ENCODE measurements at regions not wholly inside any gene's neighbourhood (a gene's known extent, or its start where the extent isn't known, plus 50 kb on each side); places are given as distances from the start of the nearest gene placed in this dataset.

GRCh38 chr5:164354139-164354751 lies 848.8 kb downstream of the MAT2B start:
- Histone ChIP-seq H4K20me1 (ENCODE audit: insufficient read depth, poor library complexity, severe bottlenecking) (no peaks in the 10 kb centered on the region), H3K9me2 (replicated peaks; ENCODE audit: insufficient read depth) (no peaks in the 10 kb centered on the region), H3K4me3 (no peak overlapping the region), H3K36me3 (replicated peaks; ENCODE audit: insufficient read depth, low read depth) (no peaks in the 10 kb centered on the region), H3K27me3 (no peaks in the 10 kb centered on the region), H3K79me2 (no peaks in the 10 kb centered on the region), H3K27ac (peak overlapping the region; percentile 29), H3K9me3 (ENCODE audit: low read depth) (no peaks in the 10 kb centered on the region), H3K4me2 (no peak overlapping the region), H3K4me1 (ENCODE audit: insufficient read depth) (peaks cover 36% of the 10 kb centered on the region), H2AFZ (no peak overlapping the region)
- 68% methylated on average over 7 of the region's 7 CpGs for WGBS (ENCODE audit: low lambda C conversion rate, missing lambda C conversion rate)
- DNase-seq (ENCODE audit: low spot score) = peak; percentile 44
- no peak for TF ChIP-seq EZH2 (IDR thresholded peaks at IDR 0.05; ENCODE audit: borderline replicate concordance)
- TF ChIP-seq CTCF (IDR thresholded peaks at IDR 0.05; ENCODE audit: poor library complexity) = no peak
- TF ChIP-seq EZH2phosphoT487 (IDR thresholded peaks at IDR 0.05; ENCODE audit: low read depth, severe bottlenecking, unreplicated experiment) = no peak

- Histone ChIP-seq H4K20me1 (ENCODE audit: insufficient read depth, poor library complexity, severe bottlenecking) (no peaks in the 10 kb centered on the region), H3K79me2 (no peaks in the 10 kb centered on the region), H3K9me2 (replicated peaks; ENCODE audit: insufficient read depth) (no peaks in the 10 kb centered on the region), H3K4me1 (ENCODE audit: insufficient read depth) (peaks cover 41% of the 10 kb centered on the region), H3K9me3 (ENCODE audit: low read depth) (no peaks in the 10 kb centered on the region), H2AFZ (no peak overlapping the region), H3K4me2 (no peak overlapping the region), H3K36me3 (replicated peaks; ENCODE audit: insufficient read depth, low read depth) (no peaks in the 10 kb centered on the region), H3K27me3 (no peaks in the 10 kb centered on the region), H3K4me3 (no peak overlapping the region), H3K27ac (no peak overlapping the region)
- WGBS (ENCODE audit: low lambda C conversion rate, missing lambda C conversion rate) = 86% methylated on average over 3 of the region's 3 CpGs
- no peak for DNase-seq (ENCODE audit: low spot score)
- TF ChIP-seq EZH2 (IDR thresholded peaks at IDR 0.05; ENCODE audit: borderline replicate concordance) = no peak
Measured at GRCh38 chr5:164355267-164355830, 849.9 kb downstream of the MAT2B start.

GRCh38 chr5:164356790-164357189 lies 851.4 kb downstream of the MAT2B start:
- H4K20me1 ChIP-seq (ENCODE audit: insufficient read depth, poor library complexity, severe bottlenecking) = no peaks in the 10 kb centered on the region
- H3K36me3 ChIP-seq (replicated peaks; ENCODE audit: insufficient read depth, low read depth) = no peaks in the 10 kb centered on the region
- no peak overlapping the region for H3K4me2 ChIP-seq
- WGBS (ENCODE audit: low lambda C conversion rate, missing lambda C conversion rate) = 96% methylated on average over 4 of the region's 4 CpGs
- H3K4me3 ChIP-seq = no peak overlapping the region
- no peaks in the 10 kb centered on the region for H3K9me3 ChIP-seq (ENCODE audit: low read depth)
- DNase-seq (ENCODE audit: low spot score) = no peak
- no peaks in the 10 kb centered on the region for H3K27me3 ChIP-seq
- H3K27ac ChIP-seq = no peak overlapping the region
- peaks cover 32% of the 10 kb centered on the region for H3K4me1 ChIP-seq (ENCODE audit: insufficient read depth)
- no peaks in the 10 kb centered on the region for H3K9me2 ChIP-seq (replicated peaks; ENCODE audit: insufficient read depth)
- H2AFZ ChIP-seq = no peak overlapping the region
- H3K79me2 ChIP-seq = no peaks in the 10 kb centered on the region
- no peak for TF ChIP-seq CTCF (IDR thresholded peaks at IDR 0.05; ENCODE audit: poor library complexity)
- no peak for TF ChIP-seq EZH2phosphoT487 (IDR thresholded peaks at IDR 0.05; ENCODE audit: low read depth, severe bottlenecking, unreplicated experiment)
- TF ChIP-seq EZH2 (IDR thresholded peaks at IDR 0.05; ENCODE audit: borderline replicate concordance) = no peak

- Histone ChIP-seq H3K9me2 (replicated peaks; ENCODE audit: insufficient read depth) (no peaks in the 10 kb centered on the region), H2AFZ (no peak overlapping the region), H3K79me2 (no peaks in the 10 kb centered on the region), H4K20me1 (ENCODE audit: insufficient read depth, poor library complexity, severe bottlenecking) (no peaks in the 10 kb centered on the region), H3K27me3 (no peaks in the 10 kb centered on the region), H3K4me3 (no peak overlapping the region), H3K4me2 (no peak overlapping the region), H3K4me1 (ENCODE audit: insufficient read depth) (peaks cover 25% of the 10 kb centered on the region), H3K27ac (no peak overlapping the region), H3K9me3 (ENCODE audit: low read depth) (no peaks in the 10 kb centered on the region), H3K36me3 (replicated peaks; ENCODE audit: insufficient read depth, low read depth) (no peaks in the 10 kb centered on the region)
- 93% methylated on average over 5 of the region's 5 CpGs for WGBS (ENCODE audit: low lambda C conversion rate, missing lambda C conversion rate)
- TF ChIP-seq CTCF (IDR thresholded peaks at IDR 0.05; ENCODE audit: poor library complexity) (no peak), EZH2 (IDR thresholded peaks at IDR 0.05; ENCODE audit: borderline replicate concordance) (no peak), EZH2phosphoT487 (IDR thresholded peaks at IDR 0.05; ENCODE audit: low read depth, severe bottlenecking, unreplicated experiment) (no peak)
- DNase-seq (ENCODE audit: low spot score) = no peak
Measured at GRCh38 chr5:164357395-164358033, 852.1 kb downstream of the MAT2B start.

All from hepatocyte (in vitro differentiated cells).